SK-N-SH treated with all-trans-retinoic acid at 6 μM for 48 hours (cell line): ENCODE measurements at regions not wholly inside any gene's neighbourhood (a gene's known extent, or its start where the extent isn't known, plus 50 kb on each side); places are given as distances from the start of the nearest gene placed in this dataset.

Source experiments
- ATAC-seq: fragments of 200-7000 bp; cut with Tn5 transposase; 3 replicates; pipeline ENCODE4 v1.9.1; 2020; ENCODE audit warnings: mild to moderate bottlenecking, moderate library complexity
- ARNTL ChIP-seq: fragments of 450-650 bp; formaldehyde crosslinking; IDR thresholded peaks from 2 replicates; pipeline ENCODE4 v1.5.0; 2020; ENCODE audit warnings: low read depth, mild to moderate bottlenecking, moderate library complexity, borderline replicate concordance
- BACH2 ChIP-seq: fragments of 250-450 bp; sonication (Bioruptor Pico); IDR thresholded peaks from 2 replicates; pipeline ENCODE4 v1.9.0; 2021; ENCODE audit warnings: mild to moderate bottlenecking, borderline replicate concordance
- CSDC2 ChIP-seq: fragments of 250-450 bp; sonication (Bioruptor Pico); IDR thresholded peaks from 2 replicates; pipeline ENCODE4 v1.5.0; 2020; ENCODE audit warnings: mild to moderate bottlenecking, moderate library complexity
- ESRRG ChIP-seq: fragments of 250-450 bp; sonication (Bioruptor Pico); IDR thresholded peaks from 2 replicates; pipeline ENCODE4 v1.6.1; 2021; ENCODE audit warnings: mild to moderate bottlenecking
- GLIS3 ChIP-seq: fragments of 250-450 bp; sonication (Bioruptor Pico); IDR thresholded peaks from 2 replicates; pipeline ENCODE4 v1.5.0; 2020; ENCODE audit warnings: mild to moderate bottlenecking, moderate library complexity
- ISL1 ChIP-seq: fragments of 250-450 bp; sonication (Bioruptor Pico); IDR thresholded peaks from 2 replicates; pipeline ENCODE4 v2.1.2; 2022; ENCODE audit warnings: mild to moderate bottlenecking, moderate library complexity
- OSR1 ChIP-seq: fragments of 250-450 bp; sonication (Bioruptor Pico); IDR thresholded peaks from 2 replicates; pipeline ENCODE4 v1.8.0; 2022; ENCODE audit warnings: moderate library complexity, mild to moderate bottlenecking, inconsistent platforms
- PATZ1 ChIP-seq: fragments of 250-450 bp; sonication (Bioruptor Pico); IDR thresholded peaks from 2 replicates; pipeline ENCODE4 v1.8.0; 2020; ENCODE audit warnings: mild to moderate bottlenecking, moderate library complexity, borderline replicate concordance
- POU6F1 ChIP-seq: fragments of 250-450 bp; sonication (Bioruptor Pico); IDR thresholded peaks from 2 replicates; pipeline ENCODE4 v1.8.0; 2021; ENCODE audit warnings: low read depth, mild to moderate bottlenecking, moderate library complexity, borderline replicate concordance
- PPARA ChIP-seq: fragments of 250-450 bp; sonication (Bioruptor Pico); IDR thresholded peaks from 2 replicates; pipeline ENCODE4 v1.5.0; 2020; ENCODE audit warnings: mild to moderate bottlenecking, borderline replicate concordance
- RARB ChIP-seq: fragments of 250-450 bp; sonication (Bioruptor Pico); IDR thresholded peaks from 2 replicates; pipeline ENCODE4 v1.8.0; 2021; ENCODE audit warnings: mild to moderate bottlenecking, moderate library complexity
- SNAI2 ChIP-seq: fragments of 250-450 bp; sonication (Bioruptor Pico); IDR thresholded peaks from 2 replicates; pipeline ENCODE4 v1.5.0; 2020; ENCODE audit warnings: mild to moderate bottlenecking, moderate library complexity
- TCF4 ChIP-seq: fragments of 250-450 bp; sonication (Bioruptor Pico); IDR thresholded peaks from 2 replicates; pipeline ENCODE4 v1.8.0; 2021; ENCODE audit warnings: mild to moderate bottlenecking, moderate library complexity, borderline replicate concordance
- TOX ChIP-seq: fragments of 250-450 bp; sonication (Bioruptor Pico); IDR thresholded peaks from 2 replicates; pipeline ENCODE4 v1.8.0; 2021; ENCODE audit warnings: mild to moderate bottlenecking, moderate library complexity, borderline replicate concordance
- TSHZ2 ChIP-seq: fragments of 250-450 bp; sonication (Bioruptor Pico); IDR thresholded peaks from 2 replicates; pipeline ENCODE4 v1.5.0; 2020; ENCODE audit warnings: mild to moderate bottlenecking, moderate library complexity
- ZC3H10 ChIP-seq: fragments of 250-450 bp; sonication (Bioruptor Pico); IDR thresholded peaks from 2 replicates; pipeline ENCODE4 v1.5.1; 2021; ENCODE audit warnings: mild to moderate bottlenecking, moderate library complexity
- ZFP3 ChIP-seq: fragments of 250-450 bp; sonication (Bioruptor Pico); IDR thresholded peaks from 2 replicates; pipeline ENCODE4 v1.5.0; 2020; ENCODE audit warnings: mild to moderate bottlenecking, moderate library complexity
- ZFP30 ChIP-seq: fragments of 450-650 bp; formaldehyde crosslinking; IDR thresholded peaks from 2 replicates; pipeline ENCODE4 v1.5.0; 2022; ENCODE audit warnings: mild to moderate bottlenecking, moderate library complexity
- ZNF565 ChIP-seq: fragments of 450-650 bp; formaldehyde crosslinking; conservative IDR thresholded peaks from 2 replicates; pipeline ENCODE4 v1.5.0; 2020; ENCODE audit warnings: low read depth, mild to moderate bottlenecking, moderate library complexity
- ZNF70 ChIP-seq: fragments of 450-650 bp; formaldehyde crosslinking; IDR thresholded peaks from 2 replicates; pipeline ENCODE4 v1.5.0; 2020; ENCODE audit warnings: mild to moderate bottlenecking, moderate library complexity
- ZNF8 ChIP-seq: fragments of 450-650 bp; formaldehyde crosslinking; IDR thresholded peaks from 2 replicates; pipeline ENCODE4 v1.5.0; 2020; ENCODE audit warnings: mild to moderate bottlenecking, moderate library complexity
- TF ChIP-seq, protein P1 (sequence below): fragments of 250-450 bp; sonication (Bioruptor Pico); IDR thresholded peaks from 2 replicates; pipeline ENCODE4 v1.5.1; 2021; ENCODE audit warnings: mild to moderate bottlenecking, moderate library complexity

DNA sequence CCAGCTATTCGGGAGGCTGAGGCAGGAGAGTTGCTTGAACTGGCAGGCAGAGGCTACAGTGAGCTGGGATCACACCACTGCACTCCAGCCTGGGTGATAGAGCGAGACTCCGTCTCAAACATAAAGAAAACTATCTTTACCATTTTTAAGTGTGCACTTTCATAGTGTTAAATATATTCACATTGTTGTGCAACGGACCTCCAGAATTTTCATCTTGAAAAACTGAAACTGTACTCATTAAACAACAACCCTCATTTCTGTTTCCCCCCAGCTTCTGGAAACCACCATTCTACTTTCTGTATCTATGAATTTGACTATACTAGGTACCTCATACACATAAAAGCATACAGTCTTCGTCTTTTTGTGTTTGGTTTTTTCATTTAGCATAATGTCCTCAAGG, 375.1 kb downstream of the SHQ1 start:
- TF ChIP-seq SNAI2 (CRISPR knock-in tag): no peak
- no peak for TF ChIP-seq TCF4
- TF ChIP-seq CSDC2 (CRISPR knock-in tag): no peak
- no peak for TF ChIP-seq ESRRG (CRISPR knock-in tag)
- TF ChIP-seq GLIS3 (CRISPR knock-in tag): no peak
- TF ChIP-seq RARB (CRISPR knock-in tag): no peak
- no peak for TF ChIP-seq ZNF565
- TF ChIP-seq, all 23 proteins: peak for 0
- no peak for ATAC-seq

DNA sequence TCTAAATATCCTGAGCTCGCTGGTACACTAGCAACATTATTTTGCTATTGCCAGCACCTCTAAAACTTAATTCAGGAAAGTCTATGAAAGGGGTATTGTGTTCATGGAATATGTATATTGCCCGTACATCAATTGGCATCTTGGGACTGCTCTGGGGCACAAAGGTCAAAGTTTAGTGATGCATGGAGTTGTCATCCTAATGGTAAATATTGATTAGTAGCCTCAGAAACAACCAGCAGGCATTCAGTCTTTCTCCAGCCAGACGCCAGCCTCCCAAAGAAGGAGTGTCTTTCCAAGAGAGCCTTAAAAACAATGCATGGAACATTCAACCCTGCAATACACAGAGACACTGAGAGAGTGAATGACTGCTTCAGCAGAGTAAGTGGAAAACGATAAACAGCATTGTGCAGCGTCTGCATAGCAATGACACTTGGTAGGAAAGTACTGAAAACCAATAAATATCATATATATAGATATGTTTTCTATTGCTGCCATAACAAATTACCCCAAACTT, 377.3 kb downstream of the SHQ1 start:
- no peak for TF ChIP-seq ZNF70 (CRISPR knock-in tag)
- TF ChIP-seq ZNF8 (CRISPR knock-in tag): no peak
- no peak for TF ChIP-seq BACH2 (CRISPR knock-in tag)
- no peak for TF ChIP-seq POU6F1 (CRISPR knock-in tag)
- TF ChIP-seq TCF4: no peak
- TF ChIP-seq ZC3H10 (CRISPR knock-in tag): no peak
- TF ChIP-seq ZFP30 (CRISPR knock-in tag): no peak
- no peak for TF ChIP-seq PPARA (CRISPR knock-in tag)
- TF ChIP-seq TOX (CRISPR knock-in tag): no peak
- no peak for TF ChIP-seq PATZ1
- TF ChIP-seq, protein P1, sequence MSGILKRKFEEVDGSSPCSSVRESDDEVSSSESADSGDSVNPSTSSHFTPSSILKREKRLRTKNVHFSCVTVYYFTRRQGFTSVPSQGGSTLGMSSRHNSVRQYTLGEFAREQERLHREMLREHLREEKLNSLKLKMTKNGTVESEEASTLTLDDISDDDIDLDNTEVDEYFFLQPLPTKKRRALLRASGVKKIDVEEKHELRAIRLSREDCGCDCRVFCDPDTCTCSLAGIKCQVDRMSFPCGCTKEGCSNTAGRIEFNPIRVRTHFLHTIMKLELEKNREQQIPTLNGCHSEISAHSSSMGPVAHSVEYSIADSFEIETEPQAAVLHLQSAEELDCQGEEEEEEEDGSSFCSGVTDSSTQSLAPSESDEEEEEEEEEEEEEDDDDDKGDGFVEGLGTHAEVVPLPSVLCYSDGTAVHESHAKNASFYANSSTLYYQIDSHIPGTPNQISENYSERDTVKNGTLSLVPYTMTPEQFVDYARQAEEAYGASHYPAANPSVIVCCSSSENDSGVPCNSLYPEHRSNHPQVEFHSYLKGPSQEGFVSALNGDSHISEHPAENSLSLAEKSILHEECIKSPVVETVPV (CRISPR knock-in tag): no peak
- no peak for TF ChIP-seq GLIS3 (CRISPR knock-in tag)
- no peak for TF ChIP-seq ARNTL (CRISPR knock-in tag)
- TF ChIP-seq ISL1 (CRISPR knock-in tag): no peak
- no peak for TF ChIP-seq SNAI2 (CRISPR knock-in tag)
- no peak for TF ChIP-seq TSHZ2 (CRISPR knock-in tag)
- ATAC-seq: no peak

GRCh38 chr3:72465853-72466252, 382.4 kb downstream of the SHQ1 start:
- no peak for ATAC-seq
- no peak for TF ChIP-seq TSHZ2 (CRISPR knock-in tag)
- no peak for TF ChIP-seq PATZ1
- no peak for TF ChIP-seq ZFP30 (CRISPR knock-in tag)
- no peak for TF ChIP-seq ZNF70 (CRISPR knock-in tag)
- no peak for TF ChIP-seq OSR1 (CRISPR knock-in tag)
- TF ChIP-seq PPARA (CRISPR knock-in tag): no peak
- no peak for TF ChIP-seq TCF4
- TF ChIP-seq, protein P1 (CRISPR knock-in tag): no peak
- TF ChIP-seq ISL1 (CRISPR knock-in tag): no peak
- TF ChIP-seq ZFP3 (CRISPR knock-in tag): no peak
- no peak for TF ChIP-seq RARB (CRISPR knock-in tag)
- no peak for TF ChIP-seq TOX (CRISPR knock-in tag)
- TF ChIP-seq BACH2 (CRISPR knock-in tag): no peak
- TF ChIP-seq SNAI2 (CRISPR knock-in tag): no peak
- no peak for TF ChIP-seq CSDC2 (CRISPR knock-in tag)
- TF ChIP-seq ZNF8 (CRISPR knock-in tag): no peak
